NCI-H187 (cell line): ENCODE measurements at regions not wholly inside any gene's neighbourhood (a gene's known extent, or its start where the extent isn't known, plus 50 kb on each side); places are given as distances from the start of the nearest gene placed in this dataset.
"Not testable (repeated sequence)": the region's sequence is repeated elsewhere in the genome, so short reads cannot be mapped to it uniquely, and the experiment has no call there.

Source experiments
- DNase-seq, 2 experiments: peaks; one replicate each; lab custom pipeline; 2025; lab: John Stamatoyannopoulos, UW

DNA sequence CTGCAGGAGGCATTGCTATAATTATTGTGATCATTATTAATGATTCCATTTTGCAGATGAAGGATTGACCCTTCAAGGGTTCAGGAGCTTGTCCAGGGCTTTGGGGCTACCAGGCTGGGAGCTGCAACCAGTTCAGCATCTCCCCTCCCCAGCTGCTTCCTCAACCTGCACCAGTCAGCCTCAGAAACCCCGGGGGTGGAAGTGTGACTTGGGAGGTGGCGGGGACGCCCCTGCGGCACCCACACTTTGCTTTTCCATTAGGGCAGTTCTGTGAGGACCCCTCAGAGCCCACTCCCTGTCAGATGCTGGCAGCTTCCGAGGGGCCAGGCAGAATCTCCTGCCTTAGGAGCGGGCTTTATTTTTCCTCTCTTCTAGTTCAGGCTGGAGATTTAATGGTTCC, 85.6 kb downstream of the OLFM1 start:
- no peak for DNase-seq

DNA sequence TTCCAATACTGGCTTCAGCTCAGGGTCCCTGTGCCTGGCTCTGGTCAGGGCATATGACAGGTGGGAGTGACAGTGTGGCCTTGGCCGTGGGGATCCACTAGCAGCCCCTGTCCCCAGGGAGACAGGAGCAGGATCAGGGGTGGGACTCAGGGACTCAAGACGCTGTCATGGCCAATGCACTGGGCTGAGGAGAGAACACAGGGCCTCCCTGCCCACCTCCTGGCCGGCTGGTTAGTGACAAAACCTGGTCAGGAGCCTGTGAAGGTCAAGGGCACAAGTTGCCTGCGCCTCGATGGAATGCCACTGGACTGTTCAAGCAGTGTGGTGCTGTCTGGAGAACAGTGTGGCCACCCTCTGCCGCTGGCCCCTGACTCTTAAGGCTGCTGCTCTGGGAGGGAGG, 86.8 kb downstream of the OLFM1 start:
- DNase-seq = no peak

DNA sequence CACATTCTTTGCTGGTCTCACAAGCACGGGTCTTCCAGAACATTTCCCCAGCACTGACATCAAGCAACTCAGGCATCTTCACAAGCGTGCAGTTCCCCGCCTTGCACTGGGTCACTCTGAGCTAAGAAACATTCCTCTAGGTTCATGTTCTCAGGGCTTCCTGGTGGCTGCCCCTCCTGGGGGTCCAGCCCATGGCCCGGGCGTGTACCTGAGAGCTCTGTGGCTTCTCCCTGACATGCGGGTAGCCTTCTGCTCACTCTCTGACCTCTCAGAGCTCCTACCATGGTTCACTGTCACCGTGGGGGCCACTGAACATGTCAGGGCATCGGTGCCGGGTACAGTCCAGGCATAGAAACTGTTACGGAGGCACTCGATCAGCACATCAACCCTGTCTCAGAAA, 87.5 kb downstream of the OLFM1 start:
- DNase-seq = no peak

DNA sequence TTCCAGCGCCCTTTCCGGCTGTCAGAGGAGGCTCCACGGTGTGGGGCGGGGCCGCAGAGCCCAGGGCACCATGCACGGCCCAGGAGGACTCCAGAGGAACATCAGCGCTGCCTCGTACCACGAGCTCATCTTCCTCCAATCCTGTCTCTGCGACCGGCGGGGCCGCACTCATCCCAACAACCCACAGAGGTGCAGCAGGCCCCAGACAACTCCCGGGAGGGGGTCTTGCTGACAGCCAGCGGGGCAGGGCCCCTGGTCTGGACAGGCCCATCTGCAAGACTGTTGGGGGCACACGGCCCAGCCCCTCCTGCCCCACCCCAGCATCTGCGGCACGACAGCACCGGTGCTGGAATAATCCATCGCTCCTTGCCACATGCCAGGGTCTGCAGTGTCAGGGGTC, 88.8 kb downstream of the OLFM1 start:
- no peak for DNase-seq

DNA sequence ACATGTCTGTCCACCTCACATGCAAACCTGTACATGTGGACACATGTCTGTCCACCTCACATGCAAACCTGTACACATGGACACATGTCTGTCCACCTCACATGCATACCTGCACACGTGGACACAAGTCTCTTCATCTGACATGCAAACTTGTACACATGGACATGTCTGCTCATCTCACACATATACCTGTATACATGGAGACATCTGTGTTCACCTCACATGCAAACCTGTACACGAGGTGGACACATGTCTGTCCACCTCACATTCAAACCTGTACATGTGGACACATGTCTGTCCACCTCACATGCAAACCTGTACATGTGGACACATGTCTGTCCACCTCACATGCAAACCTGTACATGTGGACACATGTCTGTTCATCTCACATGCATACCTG, 90.1 kb downstream of the OLFM1 start:
- DNase-seq = not testable (repeated sequence)

DNA sequence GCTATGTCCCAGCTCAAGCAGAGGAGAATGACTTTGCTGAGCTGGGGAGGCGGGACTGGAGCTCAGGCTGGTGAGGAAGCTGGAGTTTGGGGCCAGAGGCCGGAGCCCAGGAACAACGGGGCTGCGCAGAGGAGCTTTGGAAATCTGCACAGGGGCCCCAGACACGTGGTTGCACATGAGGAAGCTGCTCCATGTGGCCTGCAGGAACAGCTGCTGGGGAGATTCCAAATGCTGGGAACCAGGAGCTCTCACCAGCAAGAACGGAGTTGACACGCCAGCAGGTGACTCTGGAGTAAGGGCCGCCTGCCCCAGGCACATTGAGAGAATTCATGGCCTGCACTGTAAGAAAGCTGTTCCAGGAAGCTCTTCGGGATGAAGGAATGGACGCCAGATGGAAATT, 91.0 kb downstream of the OLFM1 start:
- DNase-seq = no peak

DNA sequence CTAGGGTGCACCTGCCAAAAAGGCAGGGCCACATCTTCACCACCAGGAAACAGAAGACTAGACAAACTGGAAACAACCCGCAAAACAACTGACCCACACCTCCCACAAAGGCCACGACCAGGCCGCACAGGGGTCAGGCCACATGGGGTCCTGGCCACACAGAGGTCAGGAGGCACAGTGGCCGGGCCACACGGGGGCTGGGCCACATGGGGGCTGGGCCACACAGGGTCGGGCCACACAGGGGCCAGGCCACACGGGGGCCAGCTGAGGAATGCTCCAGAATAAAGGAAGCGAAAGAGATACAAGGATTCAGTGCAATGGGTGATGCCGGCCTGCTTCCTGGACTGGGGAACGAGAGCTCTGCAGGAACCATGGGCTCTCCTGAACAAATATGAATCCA, 91.6 kb downstream of the OLFM1 start:
- DNase-seq = no peak

DNA sequence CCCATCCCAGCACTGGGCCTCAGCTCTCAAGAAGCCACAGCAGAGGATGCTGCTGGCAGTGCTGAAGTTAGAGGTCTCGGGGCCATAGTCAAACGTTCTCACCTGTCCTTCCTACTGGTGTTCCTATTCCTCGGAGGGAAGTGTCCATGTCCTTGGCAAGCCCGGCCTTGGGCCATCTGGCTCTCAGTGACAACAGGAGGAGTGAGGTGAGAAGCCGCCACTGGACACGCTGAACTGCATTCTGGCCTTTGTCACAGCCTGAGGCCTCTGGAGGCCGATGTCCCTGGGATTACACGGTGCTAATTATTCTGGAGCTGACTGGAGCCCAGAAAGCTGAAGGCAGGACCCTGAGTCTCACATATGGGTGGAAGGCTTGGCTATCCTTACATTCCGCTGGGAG, 92.5 kb downstream of the OLFM1 start:
- no peak for DNase-seq

DNA sequence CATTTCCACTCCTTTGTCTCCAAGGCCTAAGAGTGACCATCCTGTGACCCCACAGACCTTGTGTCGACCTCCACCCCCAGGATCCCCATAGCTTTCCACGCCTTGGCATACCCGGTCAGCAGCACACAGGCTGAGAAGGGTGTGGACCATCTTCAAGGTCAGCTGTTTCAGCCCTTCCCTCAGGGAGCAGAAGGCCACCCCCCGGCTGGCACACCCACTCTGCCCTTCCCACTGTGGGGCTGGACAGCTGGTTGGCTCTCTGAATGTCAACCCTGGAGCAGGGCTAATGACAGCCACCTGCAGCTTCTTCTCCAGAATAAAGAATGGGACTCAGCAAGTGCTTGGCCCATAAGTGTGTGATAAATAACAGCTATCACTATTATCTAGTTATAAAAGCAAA, 93.1 kb downstream of the OLFM1 start:
- DNase-seq = no peak

DNA sequence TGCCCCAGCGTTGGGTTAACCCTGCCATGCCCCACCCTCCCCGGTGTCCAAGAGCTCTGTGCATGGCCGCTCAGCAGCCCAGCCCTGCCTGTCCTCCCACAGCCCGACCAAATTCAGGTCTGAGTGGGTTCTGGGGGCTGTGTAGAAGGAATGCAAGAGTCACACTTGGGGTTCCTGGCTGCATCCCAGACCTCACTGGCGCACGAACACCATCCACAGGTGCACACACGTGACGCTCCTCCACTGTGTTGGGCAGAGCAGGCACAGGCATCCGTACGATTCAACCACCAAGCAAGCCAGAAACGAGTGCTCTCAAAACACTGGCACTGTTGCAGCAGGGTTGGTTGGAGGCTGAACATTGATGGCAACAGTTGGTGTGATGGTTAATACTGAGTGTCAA, 93.9 kb downstream of the OLFM1 start:
- no peak for DNase-seq

DNA sequence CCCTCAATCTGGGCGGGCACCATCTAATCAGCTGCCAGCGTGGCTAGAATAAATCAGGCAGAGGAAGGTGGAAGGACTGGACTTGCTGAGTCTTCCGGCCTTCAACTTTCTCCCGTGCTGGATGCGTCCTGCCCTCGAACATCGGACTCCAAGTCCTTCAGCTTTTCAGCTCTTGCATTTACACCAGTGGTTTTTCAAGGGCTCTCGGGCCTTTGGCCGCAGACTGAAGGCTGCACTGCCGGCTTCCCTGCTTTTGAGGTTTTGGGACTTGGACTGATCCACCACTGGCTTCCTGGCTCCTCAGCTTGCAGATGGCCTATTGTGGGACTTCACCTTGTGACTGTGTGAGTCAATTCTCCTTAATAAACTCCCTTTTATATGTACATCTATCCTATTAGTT, 94.4 kb downstream of the OLFM1 start:
- not testable (repeated sequence) for DNase-seq

DNA sequence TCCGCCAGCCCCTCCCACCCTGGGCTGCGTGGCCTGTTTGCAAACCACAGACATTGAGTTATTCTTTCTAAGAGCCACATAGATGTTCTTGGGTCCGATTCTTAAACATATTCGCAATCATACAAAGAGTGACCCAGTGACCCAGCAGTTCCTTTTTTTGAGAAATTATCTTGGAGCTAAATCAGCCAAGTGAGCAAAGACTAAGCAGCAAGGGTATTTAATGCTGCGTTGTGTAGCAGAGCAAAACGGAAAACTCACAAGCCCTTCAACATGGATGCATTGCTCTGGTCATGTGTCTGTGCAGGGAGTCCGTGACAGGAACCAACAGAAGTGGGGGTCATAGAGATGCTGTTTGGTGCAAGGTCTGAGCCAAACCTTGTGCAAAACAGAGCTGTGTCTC, 95.6 kb downstream of the OLFM1 start:
- no peak for DNase-seq

DNA sequence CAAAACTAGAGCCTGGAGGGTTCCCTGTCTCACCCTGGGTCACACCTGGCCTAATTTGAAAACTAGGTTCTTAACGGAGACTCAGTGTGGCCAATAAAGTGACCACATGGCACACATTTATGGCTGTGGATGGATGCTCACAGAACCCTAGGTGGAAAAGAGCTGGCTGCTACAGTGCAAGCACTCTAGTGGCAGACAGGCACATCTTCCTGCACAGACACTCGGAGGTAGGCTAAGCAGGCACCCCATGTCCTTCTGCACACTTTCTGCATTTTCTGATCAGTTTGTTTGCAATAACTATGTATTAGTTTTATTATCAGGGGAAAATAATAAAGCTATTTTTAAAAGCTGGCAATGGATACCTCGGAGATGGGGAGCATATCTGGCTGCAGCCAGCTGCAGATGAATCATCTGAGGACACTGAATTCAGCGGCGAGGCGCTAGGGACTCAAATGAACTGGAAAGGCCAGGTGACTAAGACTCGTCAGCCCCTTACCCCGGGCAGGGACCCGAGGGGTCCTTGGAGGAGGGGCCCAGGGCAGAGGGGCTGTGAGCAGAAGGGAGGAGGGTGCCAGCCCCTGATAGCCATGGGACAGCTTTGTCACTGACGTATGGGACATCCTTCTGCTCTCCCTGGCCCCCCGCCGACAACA, 96.2 kb downstream of the OLFM1 start:
- DNase-seq = no peak

DNA sequence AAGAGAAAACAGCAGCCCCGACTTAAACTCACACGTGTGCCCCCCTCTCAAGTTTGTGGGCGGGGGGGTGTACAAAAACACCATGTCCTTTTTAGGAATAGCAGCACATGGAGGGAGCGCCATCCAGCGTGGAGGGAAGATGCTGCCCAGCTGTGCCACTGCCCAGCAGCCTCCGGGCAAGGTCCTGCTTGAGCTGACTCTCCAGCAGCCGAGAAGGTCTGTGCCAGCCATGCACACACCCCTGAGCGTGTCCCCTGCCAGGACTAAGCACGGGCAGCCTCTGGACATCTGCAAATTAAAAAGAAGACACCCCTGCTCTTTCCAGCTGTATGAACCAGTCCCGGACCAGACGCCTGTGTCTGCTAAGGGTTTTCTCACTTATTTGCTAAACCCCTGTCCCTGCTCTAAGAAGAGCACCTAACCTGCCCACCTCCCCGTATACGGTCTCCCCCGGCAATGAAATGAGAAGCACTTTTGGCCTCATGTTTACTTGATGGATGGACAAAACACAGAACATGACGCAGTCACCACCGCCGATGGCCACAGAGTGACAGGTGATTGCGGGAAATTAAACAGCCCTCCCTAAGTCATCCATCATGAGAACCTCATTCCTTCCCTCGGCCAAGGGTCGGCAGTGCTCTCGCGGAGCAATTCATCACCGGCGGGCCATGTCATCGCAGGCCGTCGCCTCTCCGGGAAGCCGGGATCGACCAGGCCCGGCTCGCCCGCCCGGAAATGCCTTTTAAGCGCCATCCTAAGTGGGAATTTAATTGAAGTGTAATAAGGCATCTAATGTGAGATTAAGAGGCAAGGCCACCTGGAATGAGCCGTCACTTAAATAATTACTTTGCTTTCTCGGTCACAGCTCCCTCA, 96.9 kb downstream of the OLFM1 start:
- DNase-seq = no peak

DNA sequence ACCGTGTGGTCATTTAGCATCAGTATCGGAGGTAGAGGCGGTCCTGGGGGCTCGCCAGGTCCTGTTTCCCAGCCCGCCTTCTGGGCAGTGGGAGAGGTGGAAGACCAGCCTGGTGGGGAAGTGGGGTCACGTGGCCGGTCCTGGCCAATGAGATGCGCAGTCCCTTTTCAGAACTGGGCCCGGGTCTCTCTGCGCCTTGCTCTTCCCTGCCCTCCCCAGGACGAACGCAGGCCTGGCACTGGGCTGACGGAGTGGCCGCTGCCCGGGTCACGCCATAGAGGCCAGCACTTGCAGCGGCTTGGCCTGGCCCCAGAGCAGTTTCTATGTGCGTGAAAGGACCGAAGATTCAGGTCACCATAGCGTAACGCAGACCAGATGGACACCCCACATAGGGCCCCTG, 97.6 kb downstream of the OLFM1 start:
- DNase-seq = no peak

DNA sequence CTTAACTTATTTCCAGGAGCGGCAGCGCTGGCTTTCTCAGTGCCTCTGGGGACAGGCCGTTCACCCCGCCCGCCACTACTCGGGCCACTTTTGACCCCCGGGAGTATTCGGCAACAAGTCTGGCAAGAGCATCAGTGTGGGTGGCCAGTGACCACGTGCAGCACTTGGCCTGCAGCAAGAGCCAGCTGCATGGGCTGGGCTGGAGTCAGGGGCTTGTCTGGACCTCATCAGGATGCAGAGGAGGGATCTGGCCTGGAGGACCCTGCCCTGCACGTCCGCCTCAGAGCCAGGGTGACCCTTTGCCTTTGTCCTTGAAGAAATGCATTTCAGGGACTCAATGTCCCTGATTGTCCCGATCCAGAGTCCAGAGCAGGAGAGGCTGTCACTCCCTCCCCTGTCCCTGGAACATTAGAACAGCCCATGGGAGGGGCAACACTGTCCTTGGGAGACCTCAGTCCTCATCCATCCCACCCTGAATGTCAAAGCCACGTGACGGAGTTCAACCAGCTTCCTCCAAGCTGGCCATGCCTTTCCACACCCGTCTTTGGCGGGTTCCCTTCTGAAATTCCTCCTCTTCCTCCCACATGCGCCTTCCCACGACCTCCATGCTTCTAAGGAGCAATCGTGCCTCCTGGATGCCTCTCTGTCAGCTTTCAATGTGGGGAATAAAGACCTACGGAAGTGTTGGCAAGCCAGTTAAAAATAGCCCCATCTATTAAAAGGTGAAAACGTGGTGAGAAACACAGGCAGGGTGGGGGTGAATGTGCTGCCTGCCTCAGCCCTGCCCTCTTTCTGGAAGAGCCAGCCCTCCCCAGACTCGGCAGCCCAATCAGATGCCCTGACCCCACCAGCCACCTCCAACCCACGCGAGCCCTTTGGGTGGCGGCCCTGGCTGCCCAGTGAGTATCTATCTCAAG, 99.0 kb downstream of the OLFM1 start:
- DNase-seq = no peak

DNA sequence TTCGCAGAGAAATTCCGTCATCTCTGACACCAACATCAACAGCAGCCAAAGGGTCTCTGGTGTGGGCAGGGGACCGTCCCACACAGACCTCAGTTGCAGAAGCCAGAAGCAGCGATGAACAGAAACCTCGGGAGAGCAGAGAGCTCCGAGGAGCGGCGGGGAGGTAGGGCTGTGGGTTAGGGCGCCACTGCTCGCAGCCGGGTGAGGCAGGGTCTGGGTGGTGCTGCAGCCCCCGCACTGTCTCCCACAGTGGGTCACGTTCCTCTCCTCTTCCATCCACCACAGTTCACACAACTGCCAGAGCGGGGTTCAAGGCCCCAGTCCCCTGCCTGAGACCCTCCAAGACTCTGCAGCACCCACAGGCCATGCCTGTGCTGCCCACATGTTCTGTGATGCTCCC, 99.9 kb downstream of the OLFM1 start:
- DNase-seq = no peak

DNA sequence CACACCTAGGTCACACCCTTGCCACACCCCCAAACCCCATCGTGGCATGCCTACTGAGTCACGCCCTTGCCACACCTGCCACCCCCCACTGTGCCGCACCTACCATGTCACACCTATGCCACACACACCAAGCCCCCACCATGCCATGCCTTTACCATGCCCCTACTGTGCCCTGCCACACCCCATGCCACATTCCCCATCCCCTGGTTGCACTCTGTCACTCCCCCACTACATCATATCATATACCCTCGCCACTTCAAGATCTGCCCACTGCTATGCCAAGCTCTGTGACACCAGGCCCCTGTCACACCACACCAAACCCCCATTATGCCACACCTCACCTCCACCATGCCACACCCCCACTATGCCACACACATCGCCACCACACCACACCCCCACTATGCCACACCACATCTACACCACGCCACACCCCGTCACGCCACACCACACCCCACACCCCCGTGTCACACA, 101.2 kb downstream of the OLFM1 start:
- DNase-seq = no peak

DNA sequence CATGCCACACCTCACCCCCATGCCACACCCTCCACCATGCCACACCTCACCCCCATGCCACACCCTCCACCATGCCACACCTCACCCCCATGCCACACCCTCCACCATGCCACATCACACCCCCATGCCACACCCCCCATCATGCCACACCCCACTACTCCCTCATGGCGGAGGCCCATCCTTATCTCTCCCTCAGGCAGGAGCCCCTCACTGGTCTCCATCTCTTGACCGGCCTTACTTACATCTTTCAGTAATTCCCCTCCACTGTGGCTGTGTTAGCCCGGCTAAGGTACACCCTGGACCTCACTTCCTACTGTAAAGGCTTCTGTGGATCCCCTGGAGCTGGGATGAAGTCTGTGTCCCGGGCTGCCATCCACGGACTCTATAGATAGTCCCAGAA, 102.0 kb downstream of the OLFM1 start:
- no peak for DNase-seq

DNA sequence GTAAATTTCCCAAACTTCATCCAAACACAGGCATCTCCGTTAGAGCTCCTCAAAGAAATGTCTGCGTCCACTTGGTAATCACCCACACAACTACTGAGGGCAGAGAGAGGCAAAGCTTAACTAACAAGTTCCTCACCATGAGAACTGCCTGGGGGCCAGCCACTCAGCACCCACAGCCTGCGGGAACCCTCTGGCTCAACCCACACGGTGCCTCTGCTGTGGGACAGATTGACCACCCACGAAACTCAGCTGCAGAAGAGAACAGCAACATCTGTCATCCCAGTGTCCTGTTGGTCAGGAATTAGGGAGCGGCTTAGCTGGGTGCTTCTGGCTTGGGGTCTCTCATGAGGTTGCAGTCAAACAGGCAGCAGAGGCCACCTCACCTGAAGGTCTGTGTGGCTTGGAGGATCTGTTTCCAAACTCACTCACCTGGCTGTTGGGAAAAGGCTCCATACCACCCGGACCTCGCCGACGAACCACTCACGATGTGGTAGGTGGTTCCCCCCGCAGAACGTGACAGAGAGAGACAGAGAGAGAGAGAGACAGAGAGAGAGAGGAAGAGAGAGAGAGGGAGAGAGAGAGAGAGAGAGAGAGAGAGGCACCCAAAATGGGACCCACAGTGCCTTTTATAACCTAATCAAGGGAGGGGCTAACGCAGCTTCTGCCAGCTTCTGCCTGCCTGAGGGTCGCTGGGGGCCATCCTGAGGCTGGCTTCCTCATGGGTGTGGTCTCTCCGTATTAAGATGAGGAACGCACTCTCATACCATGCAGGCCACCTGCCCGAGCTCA, 103.5 kb downstream of the OLFM1 start:
- DNase-seq = no peak

DNA sequence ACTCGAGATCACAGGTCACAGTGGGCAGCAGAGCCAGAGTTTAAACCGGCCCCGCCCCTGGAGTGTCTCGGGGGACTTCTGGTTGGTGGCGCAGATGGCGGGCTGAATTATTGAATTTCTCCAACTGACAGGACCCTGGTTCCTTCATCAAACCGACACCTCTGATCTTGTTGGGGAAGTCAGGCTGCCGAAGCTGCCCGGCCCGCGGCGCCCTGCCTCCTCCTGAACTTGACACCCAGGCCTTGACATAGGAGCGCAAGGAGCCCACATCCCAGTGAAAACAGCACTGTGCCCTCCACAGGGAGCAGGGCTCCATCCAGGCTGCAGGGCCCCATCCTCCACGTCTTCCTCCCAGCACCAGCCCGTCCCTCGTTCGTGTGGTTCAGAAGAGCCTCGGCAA, 105.2 kb downstream of the OLFM1 start:
- no peak for DNase-seq

DNA sequence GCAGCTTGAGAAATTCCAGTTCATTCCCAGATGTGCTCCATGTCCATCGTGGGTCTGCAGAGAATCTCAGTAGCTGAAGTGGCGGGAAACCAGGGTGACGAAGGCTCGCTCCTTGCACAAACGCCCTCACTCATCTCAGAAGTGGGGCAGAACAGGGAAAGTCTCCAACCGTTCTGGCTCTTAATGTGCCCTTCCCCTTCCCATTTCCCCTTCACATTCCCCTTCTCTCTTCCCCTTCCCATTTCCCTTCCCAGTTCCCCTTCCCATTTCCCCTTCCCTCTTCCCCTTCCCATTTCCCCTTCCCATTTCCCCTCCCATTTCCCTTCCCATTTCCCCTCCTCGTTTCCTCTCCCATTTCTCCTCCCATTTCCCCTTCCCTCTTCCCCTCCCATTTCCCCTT, 108.5 kb downstream of the OLFM1 start:
- DNase-seq = not testable (repeated sequence)
